ENCODE measurements at regions not wholly inside any gene's neighbourhood (a gene's known extent, or its start where the extent isn't known, plus 50 kb on each side); places are given as distances from the start of the nearest gene placed in this dataset.
"Not testable (repeated sequence)": the region's sequence is repeated elsewhere in the genome, so short reads cannot be mapped to it uniquely, and the experiment has no call there.

DNA sequence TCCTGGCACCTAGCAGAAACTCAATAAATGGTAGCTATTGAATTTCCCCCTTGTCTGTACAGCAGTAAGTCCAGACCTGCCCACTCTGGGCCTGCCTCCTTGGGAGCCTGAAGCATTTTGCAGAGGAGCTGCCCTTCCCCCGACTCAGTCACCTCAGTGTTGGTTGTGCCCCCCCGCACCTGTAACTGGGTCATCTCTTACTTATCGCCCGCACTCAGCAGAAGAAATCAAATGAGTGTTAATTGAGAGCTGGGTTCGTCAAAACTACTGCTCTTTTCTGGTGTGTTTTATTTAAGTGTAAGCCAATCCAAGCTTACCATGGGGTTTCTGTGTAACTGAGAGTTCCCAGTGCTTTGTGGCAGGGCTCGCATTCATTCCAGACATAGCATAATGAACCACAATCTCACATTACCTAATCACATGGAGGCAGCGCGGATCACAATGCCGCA, 175.5 kb upstream of the IRF2BP2 start:
- POLR2A ChIA-PET; H3K9me3 ChIP-seq (ENCODE audit: low read length); H3K36me3 ChIP-seq (replicated peaks in 1 of 2; ENCODE audit: control insufficient read depth in 1 of 2, insufficient read depth in 2 of 2, low read length in 2 of 2); DNase-seq (ENCODE audit: low spot score); ATAC-seq; H3K9ac ChIP-seq (ENCODE audit: insufficient read depth, low read depth, low read length); FAIRE-seq; H3K27me3 ChIP-seq (ENCODE audit: control insufficient read depth in 1 of 2, insufficient read depth in 2 of 2, low read length in 2 of 2); H3K4me3 ChIP-seq (replicated peaks in 1 of 3; ENCODE audit: insufficient read depth in 1 of 3, low read depth in 2 of 3, low read length in 3 of 3); H3K4me2 ChIP-seq (ENCODE audit: low read depth, low read length); H3K79me2 ChIP-seq (ENCODE audit: insufficient read depth, low read length); CTCF ChIA-PET (ENCODE audit: low intra/inter-chr PET ratio, low total read pairs); BruUV-seq (replicated peaks); H2AFZ ChIP-seq (ENCODE audit: low read length); intact Hi-C loops (cut with micrococcal nuclease; ENCODE audit: unreplicated experiment); H4K20me1 ChIP-seq (ENCODE audit: insufficient read depth, low read length); H3K27ac ChIP-seq (ENCODE audit: extremely low read length, insufficient read depth, low read length); in situ Hi-C loops (cut with HindIII; ENCODE audit: extremely low pct_ligation_motif_present, low pct_unique_long_range_greater_than_20kb): not testable (repeated sequence)
- 97% methylated on average over 9 of the region's 9 CpGs for WGBS (ENCODE audit: low lambda C conversion rate)
- H3K4me1 ChIP-seq (ENCODE audit: insufficient read depth, low read length), result peaks cover 14% of the 10 kb centered on the region

DNA sequence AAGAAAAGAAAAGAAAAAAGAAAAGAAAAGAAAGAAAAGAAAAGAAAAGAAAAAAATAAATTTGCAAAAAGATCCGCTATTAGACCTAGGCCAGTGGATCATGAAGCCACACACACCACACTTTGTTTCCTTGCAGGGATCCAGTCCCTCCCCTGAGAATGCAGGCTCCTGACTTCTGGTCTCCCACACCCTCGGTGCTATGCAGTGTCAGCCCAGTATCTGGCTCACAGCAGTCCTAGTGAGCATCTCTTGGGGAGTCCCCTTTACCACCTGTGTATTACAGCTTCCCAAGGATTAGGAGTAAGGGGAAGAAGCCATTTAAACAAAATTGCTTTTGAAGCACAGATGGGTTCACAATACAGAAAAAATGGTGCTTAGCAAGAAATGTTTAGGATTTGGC, 174.1 kb upstream of the IRF2BP2 start:
- POLR2A ChIA-PET; H4K20me1 ChIP-seq (ENCODE audit: insufficient read depth, low read length); H3K4me3 ChIP-seq (replicated peaks in 1 of 3; ENCODE audit: insufficient read depth in 1 of 3, low read depth in 2 of 3, low read length in 3 of 3); DNase-seq (ENCODE audit: low spot score); H3K79me2 ChIP-seq (ENCODE audit: insufficient read depth, low read length); in situ Hi-C loops (cut with HindIII; ENCODE audit: extremely low pct_ligation_motif_present, low pct_unique_long_range_greater_than_20kb); H3K9me3 ChIP-seq (ENCODE audit: low read length); H3K27ac ChIP-seq (ENCODE audit: extremely low read length, insufficient read depth, low read length); ATAC-seq; BruUV-seq (replicated peaks); H2AFZ ChIP-seq (ENCODE audit: low read length); H3K9ac ChIP-seq (ENCODE audit: insufficient read depth, low read depth, low read length); H3K4me2 ChIP-seq (ENCODE audit: low read depth, low read length); H3K36me3 ChIP-seq (replicated peaks in 1 of 2; ENCODE audit: control insufficient read depth in 1 of 2, insufficient read depth in 2 of 2, low read length in 2 of 2); intact Hi-C loops (cut with micrococcal nuclease; ENCODE audit: unreplicated experiment); CTCF ChIA-PET (ENCODE audit: low intra/inter-chr PET ratio, low total read pairs); FAIRE-seq: not testable (repeated sequence)
- TF ChIP-seq, protein P1, sequence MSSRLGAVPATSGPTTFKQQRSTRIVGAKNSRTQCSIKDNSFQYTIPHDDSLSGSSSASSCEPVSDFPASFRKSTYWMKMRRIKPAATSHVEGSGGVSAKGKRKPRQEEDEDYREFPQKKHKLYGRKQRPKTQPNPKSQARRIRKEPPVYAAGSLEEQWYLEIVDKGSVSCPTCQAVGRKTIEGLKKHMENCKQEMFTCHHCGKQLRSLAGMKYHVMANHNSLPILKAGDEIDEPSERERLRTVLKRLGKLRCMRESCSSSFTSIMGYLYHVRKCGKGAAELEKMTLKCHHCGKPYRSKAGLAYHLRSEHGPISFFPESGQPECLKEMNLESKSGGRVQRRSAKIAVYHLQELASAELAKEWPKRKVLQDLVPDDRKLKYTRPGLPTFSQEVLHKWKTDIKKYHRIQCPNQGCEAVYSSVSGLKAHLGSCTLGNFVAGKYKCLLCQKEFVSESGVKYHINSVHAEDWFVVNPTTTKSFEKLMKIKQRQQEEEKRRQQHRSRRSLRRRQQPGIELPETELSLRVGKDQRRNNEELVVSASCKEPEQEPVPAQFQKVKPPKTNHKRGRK (CRISPR knock-in tag; IDR thresholded peaks at IDR 0.05), result 0 out of 2 replicates have a peak, but pooled peaks have one; percentile 40
- WGBS (ENCODE audit: low lambda C conversion rate), result 88% methylated on average over 2 of the region's 2 CpGs
- Histone ChIP-seq H3K27me3 (ENCODE audit: control insufficient read depth in 1 of 2, insufficient read depth in 2 of 2, low read length in 2 of 2) (peaks cover 0 to 11% of the 10 kb centered on the region in 2 experiments; a peak in 2 of 5 replicates), H3K4me1 (ENCODE audit: insufficient read depth, low read length) (peaks cover 14% of the 10 kb centered on the region)
